SK-N-SH (cell line): ENCODE measurements at regions not wholly inside any gene's neighbourhood (a gene's known extent, or its start where the extent isn't known, plus 50 kb on each side); places are given as distances from the start of the nearest gene placed in this dataset.

Source experiments
- CTCF ChIA-PET: fragments of 300-600, 350-600 bp; formaldehyde crosslinking; extraction: SDS; loops from one replicate; lab custom pipeline; 2021; lab: Yijun Ruan, JAX
- POLR2A ChIA-PET: fragments of 350-600 bp; sonication (Branson Sonifier 250); formaldehyde crosslinking; extraction: SDS; loops from one replicate; lab custom pipeline; 2020; ENCODE audit warnings: antibody characterized with exemption, inconsistent platforms; lab: Yijun Ruan, JAX
- DNase-seq: peaks from one replicate; pipeline ENCODE4 v3.0.0; 2012
- H2AFZ ChIP-seq: fragments of 200-600 bp; sonication (generic); 2 replicates; pipeline ENCODE4 v1.8.1; 2016; ENCODE audit warnings: antibody characterized with exemption, mild to moderate bottlenecking, low read depth
- H3F3A ChIP-seq: fragments of 200-600 bp; sonication (generic); replicated peaks from 2 replicates; pipeline ENCODE3; 2016; ENCODE audit warnings: antibody characterized with exemption, mild to moderate bottlenecking; ENCODE audit not compliant: insufficient read depth
- H3K27ac ChIP-seq, 2 experiments: fragments of 200-500 bp in 1 of 2; fragments of 200-600 bp in 1 of 2; sonication (Bioruptor generic) in 1 of 2; sonication (generic), shearing (Covaris generic) in 1 of 2; 2 replicates each; pipeline versions ENCODE4 v1.5.1 to v1.6.1; 2014 to 2016; ENCODE audit warnings: low read depth in 2 of 2, inconsistent platforms in 1 of 2, low read length in 1 of 2, mild to moderate bottlenecking in 1 of 2, mixed read lengths in 1 of 2
- H3K27me3 ChIP-seq: fragments of 200-600 bp; sonication (generic), shearing (Covaris generic); 2 replicates; pipeline ENCODE4 v1.6.1; 2016; ENCODE audit warnings: mixed run types; ENCODE audit not compliant: insufficient read depth
- H3K36me3 ChIP-seq, 2 experiments: fragments of 200-500 bp in 1 of 2; fragments of 200-600 bp in 1 of 2; sonication (Bioruptor generic) in 1 of 2; sonication (generic) in 1 of 2; replicated peaks in 1 of 2; 2 replicates each; pipeline versions ENCODE3 to v1.5.1; 2014 to 2016; ENCODE audit warnings: low read length in 1 of 2, mild to moderate bottlenecking in 1 of 2; ENCODE audit not compliant: insufficient read depth in 2 of 2, control insufficient read depth in 1 of 2
- H3K4me1 ChIP-seq, 2 experiments: fragments of 200-500 bp in 1 of 2; fragments of 200-600 bp in 1 of 2; sonication (Bioruptor generic) in 1 of 2; sonication (generic), shearing (Covaris generic) in 1 of 2; 2 replicates each; pipeline versions ENCODE4 v1.5.1 to v1.6.1; 2014 to 2016; ENCODE audit warnings: low read depth in 1 of 2, low read length in 1 of 2, mixed run types in 1 of 2; ENCODE audit not compliant: insufficient read depth in 2 of 2, control insufficient read depth in 1 of 2
- H3K4me2 ChIP-seq: fragments of 200-600 bp; sonication (generic), shearing (Covaris generic); 2 replicates; pipeline ENCODE4 v1.6.1; 2017; ENCODE audit warnings: mixed run types
- H3K4me3 ChIP-seq, 2 experiments: fragments of 200-500 bp in 1 of 2; fragments of 200-600 bp in 1 of 2; sonication (Bioruptor generic) in 1 of 2; sonication (generic), shearing (Covaris generic) in 1 of 2; 2 replicates each; pipeline versions ENCODE4 v1.5.1 to v1.8.1; 2014 to 2016; ENCODE audit warnings: low read depth in 2 of 2, inconsistent platforms in 1 of 2, low read length in 1 of 2, mild to moderate bottlenecking in 1 of 2, mixed read lengths in 1 of 2, moderate library complexity in 1 of 2
- H3K79me2 ChIP-seq: fragments of 200-600 bp; sonication (generic); 2 replicates; pipeline ENCODE4 v1.8.1; 2017; ENCODE audit warnings: mild to moderate bottlenecking; ENCODE audit not compliant: insufficient read depth
- H3K9ac ChIP-seq: fragments of 200-600 bp; sonication (generic); 2 replicates; pipeline ENCODE4 v1.6.1; 2017; ENCODE audit warnings: mixed run types
- H3K9me2 ChIP-seq: fragments of 200-600 bp; sonication (generic); 2 replicates; pipeline ENCODE4 v1.6.1; 2017; ENCODE audit warnings: mixed run types
- H3K9me3 ChIP-seq: fragments of 200-600 bp; sonication (generic); 2 replicates; pipeline ENCODE4 v1.6.1; 2017; ENCODE audit warnings: mixed run types, mild to moderate bottlenecking, moderate library complexity
- H4K20me1 ChIP-seq: fragments of 200-600 bp; sonication (generic); 2 replicates; pipeline ENCODE4 v1.6.1; 2017; ENCODE audit warnings: mild to moderate bottlenecking, mixed run types; ENCODE audit not compliant: insufficient read depth
- CTCF ChIP-seq: fragments of 200-600 bp; sonication (generic); IDR thresholded peaks from 2 replicates; pipeline ENCODE4 v1.6.1; 2017; ENCODE audit warnings: antibody characterized with exemption, mild to moderate bottlenecking, moderate library complexity
- GABPA ChIP-seq: IDR thresholded peaks from 2 replicates; pipeline ENCODE4 v1.4.0; 2012; ENCODE audit warnings: low read depth, mild to moderate bottlenecking
- MEF2A ChIP-seq: IDR thresholded peaks from 2 replicates; pipeline ENCODE4 v1.4.0; 2012; ENCODE audit warnings: low read depth, borderline replicate concordance
- MXI1 ChIP-seq: IDR thresholded peaks from 2 replicates; pipeline ENCODE4 v1.6.1; 2012; ENCODE audit warnings: mild to moderate bottlenecking, low read depth, low read length, improper control_type of control experiment
- NRF1 ChIP-seq: IDR thresholded peaks from 2 replicates; pipeline ENCODE4 v1.6.1; 2012; ENCODE audit warnings: low read depth, mild to moderate bottlenecking, low read length
- POLR2AphosphoS5 ChIP-seq: IDR thresholded peaks from 2 replicates; pipeline ENCODE4 v1.6.1; 2012; ENCODE audit warnings: low read depth, low read length
- REST ChIP-seq: IDR thresholded peaks from 2 replicates; pipeline ENCODE4 v1.6.1; 2012; ENCODE audit warnings: mild to moderate bottlenecking, low read depth, low read length, moderate library complexity
- SIN3A ChIP-seq: IDR thresholded peaks from 2 replicates; pipeline ENCODE4 v1.6.1; 2012; ENCODE audit warnings: low read depth, mild to moderate bottlenecking, low read length, moderate library complexity, borderline replicate concordance
- WGBS: methylation state at CpG from one replicate; pipeline ENCODE4 v1.1.6; 2017; ENCODE audit warnings: low lambda C conversion rate; 5-methylcytosine and 5-hydroxymethylcytosine counted together

DNA sequence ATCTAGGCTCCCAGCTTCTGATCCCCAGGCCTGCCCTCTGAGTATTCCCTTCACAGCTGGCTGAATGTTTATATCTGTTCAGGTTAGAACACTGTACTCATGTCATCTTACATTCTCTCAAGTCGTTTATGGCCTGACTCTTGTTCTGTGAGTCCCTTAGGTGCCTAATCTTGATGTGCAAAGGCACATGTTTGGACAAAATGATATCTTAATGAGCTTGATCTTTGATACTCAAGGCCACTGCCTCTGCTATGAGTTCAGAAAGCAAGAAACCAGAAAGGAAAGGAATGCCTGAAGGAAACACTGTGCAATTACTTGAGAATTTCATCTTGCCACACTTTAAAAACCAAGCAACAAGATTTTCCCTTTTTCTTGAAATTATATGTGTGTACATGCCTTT, 391.8 kb upstream of the ZNF608 start:
- ChIA-PET POLR2A (no interaction called here), CTCF (interaction anchor here (0.9 kb wide), 1 partner anchor 166 kb away, joined by 3 read pairs; no protein-coding TSS in a partner anchor)
- WGBS: 60% methylated on average over 1 of the region's 1 CpG
- peaks cover 14% of the 10 kb centered on the region for H3F3A ChIP-seq
- H3K9ac ChIP-seq: no peak overlapping the region
- no peak overlapping the region for H3K4me2 ChIP-seq
- no peaks in the 10 kb centered on the region for H3K9me3 ChIP-seq
- no peak overlapping the region for H3K4me3 ChIP-seq
- H4K20me1 ChIP-seq: no peaks in the 10 kb centered on the region
- H3K27ac ChIP-seq: no peak overlapping the region
- H3K79me2 ChIP-seq: no peaks in the 10 kb centered on the region
- H3K27me3 ChIP-seq: no peaks in the 10 kb centered on the region
- no peak overlapping the region for H2AFZ ChIP-seq
- TF ChIP-seq GABPA (no peak), POLR2AphosphoS5 (no peak), SIN3A (no peak), MEF2A (no peak)
- no peaks in the 10 kb centered on the region for H3K36me3 ChIP-seq
- no peaks in the 10 kb centered on the region; a peak in 1 of 4 replicates for H3K4me1 ChIP-seq
- no peak for DNase-seq
- H3K9me2 ChIP-seq: no peaks in the 10 kb centered on the region

DNA sequence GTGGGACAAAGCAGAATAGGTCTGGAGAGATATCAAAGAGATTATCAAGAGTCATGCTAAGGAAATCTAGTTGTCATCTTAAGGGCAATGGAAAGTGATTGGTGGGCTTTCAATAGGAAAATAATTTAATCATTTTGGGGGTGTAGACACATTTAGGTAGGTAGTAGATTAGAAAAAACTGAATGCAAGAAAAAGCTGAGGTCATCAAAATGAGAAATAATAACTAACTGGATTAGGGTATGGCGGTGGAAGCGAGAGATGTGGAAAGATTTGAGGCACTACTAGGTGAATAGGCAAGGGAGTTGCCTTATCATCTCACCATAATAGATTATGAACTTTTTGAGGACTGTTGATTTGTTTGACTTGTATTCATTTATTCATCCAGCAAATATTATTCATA, 393.2 kb upstream of the ZNF608 start:
- WGBS: 95% methylated on average over 2 of the region's 2 CpGs
- Histone ChIP-seq H3K79me2 (no peaks in the 10 kb centered on the region), H3K4me1 (no peaks in the 10 kb centered on the region; a peak in 1 of 4 replicates), H3K9me2 (no peaks in the 10 kb centered on the region), H3K27me3 (no peaks in the 10 kb centered on the region), H3K9me3 (no peaks in the 10 kb centered on the region), H4K20me1 (no peaks in the 10 kb centered on the region), H3F3A (peaks cover 9% of the 10 kb centered on the region), H2AFZ (no peak overlapping the region), H3K27ac (no peak overlapping the region), H3K9ac (no peak overlapping the region), H3K4me2 (no peak overlapping the region), H3K4me3 (no peak overlapping the region), H3K36me3 (no peaks in the 10 kb centered on the region)
- ChIA-PET POLR2A (no interaction called here), CTCF (no interaction called here)
- TF ChIP-seq CTCF (no peak), NRF1 (no peak), MXI1 (no peak), POLR2AphosphoS5 (no peak), REST (no peak)
- DNase-seq: no peak
